OCI-LY3 (cell line): ENCODE measurements at regions not wholly inside any gene's neighbourhood (a gene's known extent, or its start where the extent isn't known, plus 50 kb on each side); places are given as distances from the start of the nearest gene placed in this dataset.
"Not testable (repeated sequence)": the region's sequence is repeated elsewhere in the genome, so short reads cannot be mapped to it uniquely, and the experiment has no call there.

Experiments used
- H2AFZ ChIP-seq: fragments of 200-600, 300-600 bp; shearing (Covaris generic); 2 replicates; pipeline ENCODE4 v1.6.0; 2014; ENCODE audit warnings: antibody characterized with exemption, low read depth, low read length
- H3K27ac ChIP-seq: fragments of 200-600, 300-600 bp; sonication (generic); 2 replicates; pipeline ENCODE4 v1.5.1; 2014; ENCODE audit warnings: mild to moderate bottlenecking, low read length, moderate library complexity, mixed read lengths
- H3K27me3 ChIP-seq: fragments of 200-600, 300-600 bp; sonication (generic); 2 replicates; pipeline ENCODE4 v1.6.1; 2014; ENCODE audit warnings: low read depth, low read length, mixed read lengths
- H3K36me3 ChIP-seq: fragments of 200-600, 300-600 bp; sonication (generic); replicated peaks from 2 replicates; pipeline ENCODE3; 2014; ENCODE audit warnings: low read depth, low read length, mixed read lengths
- H3K4me1 ChIP-seq: fragments of 300-600, 200-600 bp; sonication (generic); 2 replicates; pipeline ENCODE4 v1.6.1; 2014; ENCODE audit warnings: low read length, mixed read lengths
- H3K4me2 ChIP-seq: fragments of 200-600, 300-600 bp; sonication (generic); 2 replicates; pipeline ENCODE4 v1.6.1; 2014; ENCODE audit warnings: low read length, mixed read lengths
- H3K4me3 ChIP-seq: fragments of 300-600, 200-600 bp; sonication (generic); 2 replicates; pipeline ENCODE4 v1.5.1; 2014; ENCODE audit warnings: antibody characterized with exemption, mild to moderate bottlenecking, low read length, moderate library complexity
- H3K79me2 ChIP-seq: fragments of 300-600, 200-600 bp; shearing (Covaris generic); 2 replicates; pipeline ENCODE4 v1.6.1; 2014; ENCODE audit warnings: mild to moderate bottlenecking, low read length, mixed read lengths
- H3K9ac ChIP-seq: fragments of 300-600, 200-600 bp; shearing (Covaris generic); 2 replicates; pipeline ENCODE4 v1.6.0; 2014; ENCODE audit warnings: mild to moderate bottlenecking, low read length, moderate library complexity
- H3K9me3 ChIP-seq: fragments of 200-600, 300-600 bp; shearing (Covaris generic); 2 replicates; pipeline ENCODE4 v1.6.1; 2014; ENCODE audit warnings: low read length, mixed read lengths; ENCODE audit not compliant: insufficient read depth
- H4K20me1 ChIP-seq: fragments of 200-600, 300-600 bp; sonication (generic); 2 replicates; pipeline ENCODE4 v1.6.1; 2016; ENCODE audit warnings: low read length, mixed read lengths; ENCODE audit not compliant: insufficient read depth
- CTCF ChIP-seq: fragments of 200-600, 300-600 bp; sonication (generic); IDR thresholded peaks from 2 replicates; pipeline ENCODE4 v1.5.1; 2014; ENCODE audit warnings: antibody characterized with exemption, low read length, low read depth
- EZH2phosphoT487 ChIP-seq: fragments of 200-600 bp; shearing (Covaris generic); IDR thresholded peaks from 2 replicates; pipeline ENCODE4 v1.6.1; 2018; ENCODE audit warnings: antibody characterized with exemption, mixed run types, low read depth

- Histone ChIP-seq H2AFZ (no peak overlapping the region), H3K27me3 (no peaks in the 10 kb centered on the region), H3K4me3 (no peak overlapping the region), H3K79me2 (no peaks in the 10 kb centered on the region), H3K27ac (no peak overlapping the region), H3K4me1 (no peaks in the 10 kb centered on the region), H3K9me3 (no peaks in the 10 kb centered on the region), H4K20me1 (no peaks in the 10 kb centered on the region), H3K4me2 (no peak overlapping the region), H3K36me3 (no peaks in the 10 kb centered on the region), H3K9ac (no peak overlapping the region)
- TF ChIP-seq CTCF (peak; percentile 87), EZH2phosphoT487 (no peak)
Measured at GRCh38 chr6:55069132-55069781, 105.1 kb upstream of the HCRTR2 start.

DNA sequence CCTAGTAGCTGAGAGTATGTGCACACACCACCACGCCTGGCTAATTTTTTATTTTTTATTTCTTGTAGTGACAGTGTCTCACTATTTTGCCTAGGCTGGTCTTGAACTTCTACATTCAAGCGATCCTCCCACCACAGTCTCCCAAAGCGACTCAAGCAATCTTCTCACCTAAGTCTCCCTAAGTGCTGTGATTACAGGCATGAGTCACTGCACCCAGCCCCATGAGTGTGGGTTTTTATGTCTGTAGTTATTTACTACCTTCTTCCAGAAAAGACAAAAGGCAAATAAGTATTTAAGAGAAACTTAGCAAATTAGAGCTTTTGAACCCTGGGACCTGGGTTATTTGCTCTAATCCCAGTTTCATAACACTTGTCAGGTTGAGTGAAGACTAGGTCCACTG is 92.3 kb upstream of the HCRTR2 start:
- Histone ChIP-seq H3K9ac (no peak overlapping the region), H2AFZ (no peak overlapping the region), H3K4me3 (no peak overlapping the region), H3K79me2 (no peaks in the 10 kb centered on the region), H3K4me1 (no peaks in the 10 kb centered on the region), H3K4me2 (no peak overlapping the region), H4K20me1 (no peaks in the 10 kb centered on the region), H3K27ac (no peak overlapping the region), H3K27me3 (no peaks in the 10 kb centered on the region), H3K9me3 (no peaks in the 10 kb centered on the region), H3K36me3 (no peaks in the 10 kb centered on the region)
- TF ChIP-seq EZH2phosphoT487 (no peak), CTCF (no peak)

GRCh38 chr6:55088011-55088410 is 86.3 kb upstream of the HCRTR2 start:
- H3K27ac ChIP-seq, H2AFZ ChIP-seq, H3K27me3 ChIP-seq, H3K36me3 ChIP-seq, H3K4me1 ChIP-seq, H3K4me2 ChIP-seq, H3K9me3 ChIP-seq, H3K9ac ChIP-seq, H3K4me3 ChIP-seq, H3K79me2 ChIP-seq, H4K20me1 ChIP-seq: not testable (repeated sequence)

DNA sequence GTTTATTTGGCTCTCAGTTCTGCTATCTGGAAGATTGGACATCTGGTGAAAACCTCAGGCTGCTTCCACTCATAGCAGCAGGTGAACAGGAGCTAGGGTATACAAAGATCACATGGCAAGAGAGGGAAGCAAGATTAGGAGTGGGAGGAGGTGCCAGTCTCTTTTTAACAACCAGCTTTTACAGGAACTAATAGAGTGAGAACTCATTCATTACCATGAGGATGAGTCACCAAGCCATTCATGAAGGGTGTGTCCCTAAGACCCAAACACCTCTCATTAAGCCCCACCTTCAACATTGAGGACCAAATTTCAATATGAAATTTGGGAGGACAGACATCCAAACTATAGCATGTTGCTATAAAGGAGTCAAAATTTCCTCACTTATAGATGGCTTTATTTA is 85.4 kb upstream of the HCRTR2 start:
- H3K79me2 ChIP-seq: no peaks in the 10 kb centered on the region
- H3K9ac ChIP-seq: no peak overlapping the region
- H3K9me3 ChIP-seq: no peaks in the 10 kb centered on the region
- no peak overlapping the region for H3K4me2 ChIP-seq
- H3K4me3 ChIP-seq: no peak overlapping the region
- no peaks in the 10 kb centered on the region for H3K4me1 ChIP-seq
- no peak overlapping the region for H2AFZ ChIP-seq
- no peaks in the 10 kb centered on the region for H3K36me3 ChIP-seq
- TF ChIP-seq CTCF (no peak), EZH2phosphoT487 (no peak)
- H4K20me1 ChIP-seq: no peaks in the 10 kb centered on the region
- no peak overlapping the region for H3K27ac ChIP-seq
- H3K27me3 ChIP-seq: no peaks in the 10 kb centered on the region

- Histone ChIP-seq H4K20me1 (no peaks in the 10 kb centered on the region), H2AFZ (no peak overlapping the region)
Measured at GRCh38 chr6:55089325-55089724, 85.0 kb upstream of the HCRTR2 start.

More at GRCh38 chr6:55089325-55089724, 85.0 kb upstream of the HCRTR2 start:
- Histone ChIP-seq H3K36me3 (no peaks in the 10 kb centered on the region), H3K9ac (no peak overlapping the region), H3K79me2 (no peaks in the 10 kb centered on the region), H3K27ac (no peak overlapping the region), H3K4me2 (no peak overlapping the region), H3K9me3 (no peaks in the 10 kb centered on the region), H3K4me3 (no peak overlapping the region), H3K27me3 (no peaks in the 10 kb centered on the region), H3K4me1 (no peaks in the 10 kb centered on the region)
- TF ChIP-seq EZH2phosphoT487 (no peak), CTCF (no peak)
